Posterior vena cava (tissue), 2 donors: ENCODE measurements at regions not wholly inside any gene's neighbourhood (a gene's known extent, or its start where the extent isn't known, plus 50 kb on each side); places are given as distances from the start of the nearest gene placed in this dataset.
"Not testable (repeated sequence)": the region's sequence is repeated elsewhere in the genome, so short reads cannot be mapped to it uniquely, and the experiment has no call there.

Experiments used
- DNase-seq: peaks from one replicate; pipeline ENCODE4 v3.0.0-alpha.2; 2020; ENCODE audit warnings: low spot score
- intact Hi-C, 2 donors: fragments of 100-400 bp; cut with DNase I; formaldehyde crosslinking; loops; one replicate each; pipeline versions ENCODE4 v1.14.1 to v1.14.2; 2022 to 2023
- donor health status: DM: yes; HTN: yes; CAD: no.
- donor health status: DM: yes; HTN: yes; CAD: no.

GRCh38 chr5:54887663-54888062 lies 97.7 kb downstream of the ESM1 start:
- no peak for DNase-seq
- intact Hi-C loops, result no loop called here

GRCh38 chr5:54886866-54887265 lies 98.5 kb downstream of the ESM1 start:
- no peak for DNase-seq
- intact Hi-C loops, result no loop called here

- intact Hi-C loops, result no loop called here
Observed at GRCh38 chr5:54885636-54886035, 99.8 kb downstream of the ESM1 start.

GRCh38 chr5:54884195-54884536 lies 101.2 kb downstream of the ESM1 start:
- intact Hi-C loops, result no loop called here

More at GRCh38 chr5:54885636-54886035, 99.8 kb downstream of the ESM1 start:
- DNase-seq, result no peak

GRCh38 chr5:54883374-54884194 lies 101.8 kb downstream of the ESM1 start:
- intact Hi-C loops, result no loop called here
- DNase-seq, result peak; percentile 87

More at GRCh38 chr5:54884195-54884536, 101.2 kb downstream of the ESM1 start:
- DNase-seq, result no peak

- DNase-seq, result no peak
- intact Hi-C loops, result no loop called here
Observed at GRCh38 chr5:54882841-54883240, 102.6 kb downstream of the ESM1 start.

GRCh38 chr5:54882101-54882500 lies 103.3 kb downstream of the ESM1 start:
- no peak for DNase-seq
- intact Hi-C loops, result no loop called here

- DNase-seq, result no peak
- intact Hi-C loops, result no loop called here
Observed at GRCh38 chr5:54881286-54882005, 103.9 kb downstream of the ESM1 start.

GRCh38 chr5:54876976-54877375 lies 108.4 kb downstream of the ESM1 start:
- intact Hi-C loops, result no loop called here
- DNase-seq, result no peak

GRCh38 chr5:54876556-54876955 lies 108.8 kb downstream of the ESM1 start:
- intact Hi-C loops, result no loop called here
- DNase-seq, result no peak

GRCh38 chr5:54874337-54875021 lies 110.9 kb downstream of the ESM1 start:
- intact Hi-C loops, result no loop called here
- DNase-seq, result no peak

GRCh38 chr5:54873691-54874090 lies 111.7 kb downstream of the ESM1 start:
- intact Hi-C loops, result no loop called here
- DNase-seq, result no peak

GRCh38 chr5:54872810-54873209 lies 112.6 kb downstream of the ESM1 start:
- intact Hi-C loops, result no loop called here
- no peak for DNase-seq

GRCh38 chr5:54870271-54870670 lies 115.1 kb downstream of the ESM1 start:
- DNase-seq, result no peak
- intact Hi-C loops, result no loop called here

- intact Hi-C loops, result loop anchor here in 1 of 2 donors (5.0 kb wide), 1 partner anchor 352 kb away; the partner anchor contains the start of gene SNX18
- DNase-seq, result no peak
Observed at GRCh38 chr5:54869691-54870090, 115.7 kb downstream of the ESM1 start.

- no peak for DNase-seq
- intact Hi-C loops, result loop anchor here in 1 of 2 donors (5.0 kb wide), 1 partner anchor 351 kb away; the partner anchor contains the start of gene SNX18
Observed at GRCh38 chr5:54868511-54869483, 116.6 kb downstream of the ESM1 start.

- no peak for DNase-seq
- intact Hi-C loops, result loop anchor here in 1 of 2 donors (5.0 kb wide), 1 partner anchor 350 kb away; the partner anchor contains the start of gene SNX18
Observed at GRCh38 chr5:54867310-54867944, 118.0 kb downstream of the ESM1 start.

- not testable (repeated sequence) for DNase-seq
- intact Hi-C loops, result loop anchor here in 1 of 2 donors (5.0 kb wide), 1 partner anchor 348 kb away; the partner anchor contains the start of gene SNX18
Observed at GRCh38 chr5:54864911-54865515, 120.4 kb downstream of the ESM1 start.
